Astrocyte of the spinal cord (primary cell): ENCODE measurements at regions not wholly inside any gene's neighbourhood (a gene's known extent, or its start where the extent isn't known, plus 50 kb on each side); places are given as distances from the start of the nearest gene placed in this dataset.

Experiments
- DNase-seq: peaks from one replicate; pipeline ENCODE4 v3.0.0; 2011; ENCODE audit warnings: low read depth, low spot score
- H3K4me3 ChIP-seq: 2 replicates; pipeline ENCODE4 v1.5.1; 2011; ENCODE audit warnings: low read depth, mild to moderate bottlenecking, low read length, moderate library complexity
- in situ Hi-C: cut with HindIII; loops from 2 replicates; pipeline ENCODE4 v1.10.0; 2017; ENCODE audit warnings: low sequenced_read_pairs
- TF ChIP-seq, protein P1 (sequence below): IDR thresholded peaks from 2 replicates; pipeline ENCODE4 v1.5.1; 2012; ENCODE audit warnings: low read depth, mild to moderate bottlenecking, low read length, inconsistent platforms

- H3K4me3 ChIP-seq, result no peak overlapping the region
- peak; percentile 95 for DNase-seq
- in situ Hi-C loops, result no loop called here
- TF ChIP-seq, protein P1, sequence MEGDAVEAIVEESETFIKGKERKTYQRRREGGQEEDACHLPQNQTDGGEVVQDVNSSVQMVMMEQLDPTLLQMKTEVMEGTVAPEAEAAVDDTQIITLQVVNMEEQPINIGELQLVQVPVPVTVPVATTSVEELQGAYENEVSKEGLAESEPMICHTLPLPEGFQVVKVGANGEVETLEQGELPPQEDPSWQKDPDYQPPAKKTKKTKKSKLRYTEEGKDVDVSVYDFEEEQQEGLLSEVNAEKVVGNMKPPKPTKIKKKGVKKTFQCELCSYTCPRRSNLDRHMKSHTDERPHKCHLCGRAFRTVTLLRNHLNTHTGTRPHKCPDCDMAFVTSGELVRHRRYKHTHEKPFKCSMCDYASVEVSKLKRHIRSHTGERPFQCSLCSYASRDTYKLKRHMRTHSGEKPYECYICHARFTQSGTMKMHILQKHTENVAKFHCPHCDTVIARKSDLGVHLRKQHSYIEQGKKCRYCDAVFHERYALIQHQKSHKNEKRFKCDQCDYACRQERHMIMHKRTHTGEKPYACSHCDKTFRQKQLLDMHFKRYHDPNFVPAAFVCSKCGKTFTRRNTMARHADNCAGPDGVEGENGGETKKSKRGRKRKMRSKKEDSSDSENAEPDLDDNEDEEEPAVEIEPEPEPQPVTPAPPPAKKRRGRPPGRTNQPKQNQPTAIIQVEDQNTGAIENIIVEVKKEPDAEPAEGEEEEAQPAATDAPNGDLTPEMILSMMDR, result no peak
These were observed 111.4 kb downstream of the DACT1 start for GRCh38 chr14:58749066-58749669.

DNA sequence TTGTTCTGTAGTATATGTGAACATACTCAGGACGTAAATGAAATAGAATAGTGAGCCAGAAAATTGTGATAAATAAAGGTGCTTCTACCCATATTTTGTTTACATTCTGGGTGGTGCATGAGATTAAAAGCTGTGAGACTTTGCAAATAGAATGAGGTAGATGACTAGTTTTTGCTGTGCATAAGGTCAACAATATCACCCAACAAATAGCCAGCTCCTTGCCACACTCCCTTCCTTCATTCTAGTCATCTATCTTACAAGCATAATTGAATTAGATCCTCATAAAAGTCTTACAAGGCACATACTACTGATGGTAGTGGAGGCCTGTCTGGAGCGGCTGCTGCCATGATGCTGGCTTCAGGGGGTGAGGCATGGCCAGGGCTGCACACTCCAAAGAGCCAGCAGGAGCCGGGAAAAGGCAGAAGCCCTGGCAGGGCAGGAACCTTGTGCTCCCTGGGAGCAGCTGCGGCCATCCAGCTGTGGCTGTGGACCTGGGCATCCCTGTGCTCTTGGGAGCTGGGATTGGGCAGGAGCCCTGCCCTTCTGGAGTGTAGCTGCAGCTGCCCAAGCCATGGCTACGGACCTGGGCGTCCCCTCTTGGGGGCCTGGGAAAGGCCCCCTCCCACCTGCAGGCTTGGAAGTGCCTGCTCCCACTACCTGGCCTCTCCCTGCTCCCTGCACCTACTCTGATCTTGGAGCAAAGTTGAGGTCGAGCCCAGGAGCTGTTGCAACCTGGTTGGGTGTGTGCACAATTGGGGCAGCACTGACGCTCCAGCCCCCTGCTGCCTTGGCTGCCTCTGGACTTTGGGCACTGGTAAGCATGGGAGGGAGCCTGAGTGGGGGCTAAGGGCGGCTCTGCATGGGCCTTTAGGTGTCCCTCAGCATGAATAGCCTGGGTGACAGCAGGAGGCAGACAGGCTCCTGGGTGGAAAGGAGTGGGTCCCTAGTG, 112.8 kb downstream of the DACT1 start:
- no peak overlapping the region for H3K4me3 ChIP-seq
- DNase-seq, result no peak
- in situ Hi-C loops, result no loop called here
- TF ChIP-seq, protein P1, result no peak

GRCh38 chr14:58751788-58752187, 114.0 kb downstream of the DACT1 start:
- H3K4me3 ChIP-seq, result no peak overlapping the region
- DNase-seq, result no peak
- TF ChIP-seq, protein P1, result no peak
- in situ Hi-C loops, result no loop called here

DNA sequence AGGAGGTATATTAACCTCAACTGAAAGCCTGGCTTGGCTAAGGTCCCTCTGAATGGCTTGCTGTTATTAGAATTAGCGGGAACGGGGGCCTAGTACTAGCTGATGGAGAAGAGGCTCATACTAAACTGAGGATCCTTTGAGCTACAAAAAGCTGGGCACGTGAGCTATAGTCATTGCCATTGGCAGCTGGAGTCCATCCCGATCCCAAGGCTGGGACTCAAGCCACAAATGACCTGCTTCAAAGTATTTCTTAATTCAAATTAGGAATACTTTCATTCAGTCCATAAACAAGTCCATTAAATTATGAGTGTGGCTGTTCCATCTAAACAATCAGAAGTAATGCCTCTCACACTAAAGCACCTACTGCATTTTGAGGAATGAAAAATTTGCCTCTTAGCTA, 114.5 kb downstream of the DACT1 start:
- TF ChIP-seq, protein P1, result no peak
- in situ Hi-C loops, result no loop called here
- H3K4me3 ChIP-seq, result no peak overlapping the region
- no peak for DNase-seq

- DNase-seq, result no peak
These were observed 115.0 kb downstream of the DACT1 start for GRCh38 chr14:58752771-58753201.

More at GRCh38 chr14:58752771-58753201, 115.0 kb downstream of the DACT1 start:
- in situ Hi-C loops, result no loop called here
- TF ChIP-seq, protein P1, result no peak
- no peak overlapping the region for H3K4me3 ChIP-seq
